ENCODE measurements at regions not wholly inside any gene's neighbourhood (a gene's known extent, or its start where the extent isn't known, plus 50 kb on each side); places are given as distances from the start of the nearest gene placed in this dataset.

DNA sequence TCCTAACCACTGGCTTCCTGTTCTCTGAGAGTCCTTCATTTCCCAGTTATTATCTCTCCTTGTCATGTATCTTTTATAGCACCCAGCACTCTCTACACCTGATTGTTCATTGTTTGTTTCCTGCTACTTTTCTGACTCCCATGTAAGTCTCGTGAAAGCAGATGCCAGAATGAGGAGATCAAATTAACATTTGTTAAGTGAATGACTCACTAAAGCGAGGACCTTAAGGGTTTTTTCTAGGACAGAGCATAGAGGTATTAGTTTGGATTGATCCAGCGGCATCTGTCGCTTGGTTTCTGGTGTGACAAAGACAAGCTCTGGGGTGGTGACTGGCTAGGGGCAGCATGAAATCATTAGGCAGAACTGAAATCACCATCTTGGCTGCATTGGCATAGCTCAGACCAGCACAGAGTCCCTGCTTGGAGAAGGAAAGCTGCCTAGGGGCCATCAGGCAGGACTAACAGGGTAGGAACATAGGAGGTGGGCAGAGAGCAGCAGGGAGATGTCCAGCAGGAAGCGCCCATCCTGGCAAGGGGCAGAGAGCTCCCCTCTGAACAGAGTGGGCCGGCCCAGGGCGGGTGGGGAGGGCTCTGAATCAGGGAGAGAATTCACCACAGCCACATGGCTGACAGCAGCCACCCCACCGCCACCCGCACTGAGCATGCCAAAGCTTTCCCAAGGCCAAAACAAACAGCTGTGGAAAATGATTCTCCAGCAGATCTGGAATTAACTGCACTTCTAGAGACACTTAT, 97.1 kb upstream of the CEP85L start:
- TF ChIP-seq, protein P1, sequence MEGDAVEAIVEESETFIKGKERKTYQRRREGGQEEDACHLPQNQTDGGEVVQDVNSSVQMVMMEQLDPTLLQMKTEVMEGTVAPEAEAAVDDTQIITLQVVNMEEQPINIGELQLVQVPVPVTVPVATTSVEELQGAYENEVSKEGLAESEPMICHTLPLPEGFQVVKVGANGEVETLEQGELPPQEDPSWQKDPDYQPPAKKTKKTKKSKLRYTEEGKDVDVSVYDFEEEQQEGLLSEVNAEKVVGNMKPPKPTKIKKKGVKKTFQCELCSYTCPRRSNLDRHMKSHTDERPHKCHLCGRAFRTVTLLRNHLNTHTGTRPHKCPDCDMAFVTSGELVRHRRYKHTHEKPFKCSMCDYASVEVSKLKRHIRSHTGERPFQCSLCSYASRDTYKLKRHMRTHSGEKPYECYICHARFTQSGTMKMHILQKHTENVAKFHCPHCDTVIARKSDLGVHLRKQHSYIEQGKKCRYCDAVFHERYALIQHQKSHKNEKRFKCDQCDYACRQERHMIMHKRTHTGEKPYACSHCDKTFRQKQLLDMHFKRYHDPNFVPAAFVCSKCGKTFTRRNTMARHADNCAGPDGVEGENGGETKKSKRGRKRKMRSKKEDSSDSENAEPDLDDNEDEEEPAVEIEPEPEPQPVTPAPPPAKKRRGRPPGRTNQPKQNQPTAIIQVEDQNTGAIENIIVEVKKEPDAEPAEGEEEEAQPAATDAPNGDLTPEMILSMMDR (IDR thresholded peaks at IDR 0.05; ENCODE audit: insufficient read depth, low read depth, low read length): no peak
- no peak overlapping the region for H3K4me3 ChIP-seq (ENCODE audit: low read depth, low read length)
- no peak for DNase-seq (ENCODE audit: low read depth)

GRCh38 chr6:118746825-118747174, 95.4 kb upstream of the CEP85L start:
- TF ChIP-seq, protein P1 (IDR thresholded peaks at IDR 0.05; ENCODE audit: insufficient read depth, low read depth, low read length): no peak
- no peak overlapping the region for H3K4me3 ChIP-seq (ENCODE audit: low read depth, low read length)
- DNase-seq (ENCODE audit: low read depth): no peak

GRCh38 chr6:118746145-118746824, 94.9 kb upstream of the CEP85L start:
- TF ChIP-seq, protein P1 (IDR thresholded peaks at IDR 0.05; ENCODE audit: insufficient read depth, low read depth, low read length): no peak
- no peak for DNase-seq (ENCODE audit: low read depth)
- H3K4me3 ChIP-seq (ENCODE audit: low read depth, low read length): no peak overlapping the region

DNA sequence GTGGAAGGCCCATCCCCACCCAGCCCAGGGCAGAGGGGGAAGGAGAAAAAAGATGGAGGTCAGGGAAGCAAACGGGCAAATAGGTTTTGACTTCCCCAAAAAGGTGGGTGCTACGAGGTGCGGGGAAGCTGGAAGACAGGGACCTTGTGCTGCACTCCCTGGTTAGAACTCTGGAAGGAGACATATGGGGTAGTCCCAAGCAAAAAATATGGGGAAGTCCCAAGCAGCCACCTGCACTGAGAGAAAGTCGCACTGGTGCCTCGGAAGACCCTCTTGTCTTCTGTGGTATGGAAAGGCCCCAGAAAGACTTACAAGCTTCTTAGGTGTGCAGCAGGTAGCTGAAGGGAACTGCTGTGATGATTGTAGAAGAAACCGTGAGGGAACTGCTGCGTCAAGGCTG, 93.8 kb upstream of the CEP85L start:
- no peak for DNase-seq (ENCODE audit: low read depth)
- no peak overlapping the region for H3K4me3 ChIP-seq (ENCODE audit: low read depth, low read length)
- TF ChIP-seq, protein P1 (IDR thresholded peaks at IDR 0.05; ENCODE audit: insufficient read depth, low read depth, low read length): no peak

- no peak overlapping the region for H3K4me3 ChIP-seq (ENCODE audit: low read depth, low read length)
- DNase-seq (ENCODE audit: low read depth): no peak
- TF ChIP-seq, protein P1 (IDR thresholded peaks at IDR 0.05; ENCODE audit: insufficient read depth, low read depth, low read length): no peak
These were observed 93.0 kb upstream of the CEP85L start for GRCh38 chr6:118744261-118744941.

DNA sequence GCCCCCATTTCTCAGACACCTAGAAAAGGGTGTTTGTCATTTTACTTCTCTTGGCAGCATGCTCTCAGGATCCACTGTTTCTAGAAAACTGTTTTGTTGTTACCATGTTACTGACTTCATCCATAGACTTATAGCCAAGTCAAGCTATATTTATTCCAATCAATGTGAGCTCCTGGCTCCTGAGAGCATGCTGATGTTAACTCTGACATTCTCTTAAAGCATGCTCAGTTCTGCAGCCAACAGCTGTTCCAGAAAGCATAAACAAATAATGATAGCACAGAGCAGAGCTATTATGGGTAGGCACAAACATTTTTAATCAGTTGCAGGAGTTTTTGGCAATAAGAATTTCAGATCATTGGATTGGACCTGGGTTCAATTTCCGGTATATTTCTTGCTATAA, 92.4 kb upstream of the CEP85L start:
- H3K4me3 ChIP-seq (ENCODE audit: low read depth, low read length): no peak overlapping the region
- no peak for DNase-seq (ENCODE audit: low read depth)
- TF ChIP-seq, protein P1 (IDR thresholded peaks at IDR 0.05; ENCODE audit: insufficient read depth, low read depth, low read length): no peak
